Transverse colon (tissue), 4 donors: ENCODE measurements at regions not wholly inside any gene's neighbourhood (a gene's known extent, or its start where the extent isn't known, plus 50 kb on each side); places are given as distances from the start of the nearest gene placed in this dataset.

Source experiments
- CTCF ChIP-seq, 5 experiments: fragments of 200-600 bp in 3 of 5; fragments of 450-650 bp in 2 of 5; sonication (generic) in 3 of 5; IDR thresholded peaks; 1 replicate in 2 of 5; 2 replicates in 3 of 5; pipeline ENCODE4 v1.5.1; 2016 to 2017; ENCODE audit warnings: antibody characterized with exemption in 5 of 5, inconsistent platforms in 3 of 5, mild to moderate bottlenecking in 2 of 5, moderate library complexity in 1 of 5
- POLR2AphosphoS5 ChIP-seq, 3 donors: sonication (generic); formaldehyde crosslinking; IDR thresholded peaks; one replicate each; pipeline ENCODE4 v1.6.1; 2016; ENCODE audit warnings: antibody characterized with exemption in 3 of 3

GRCh38 chr1:73662526-73662925, 535.5 kb downstream of the LRRIQ3 start:
- TF ChIP-seq CTCF (IDR thresholded peaks at IDR 0.05): no peak
- TF ChIP-seq POLR2AphosphoS5 (IDR thresholded peaks at IDR 0.05): no peak
